ENCODE measurements at regions not wholly inside any gene's neighbourhood (a gene's known extent, or its start where the extent isn't known, plus 50 kb on each side); places are given as distances from the start of the nearest gene placed in this dataset.

- TF ChIP-seq TFAP4 (CRISPR knock-in tag; IDR thresholded peaks at IDR 0.05; ENCODE audit: borderline replicate concordance) (no peak), ZNF274 (IDR thresholded peaks at IDR 0.05; ENCODE audit: borderline replicate concordance, low read depth, low read length) (no peak), HMGN3 (IDR thresholded peaks at IDR 0.05; ENCODE audit: borderline replicate concordance, extremely low read depth, insufficient read length, low read depth, low read length) (no peak), PHF20 (IDR thresholded peaks at IDR 0.05; ENCODE audit: partially characterized antibody) (no peak), MYC (IDR thresholded peaks at IDR 0.05; ENCODE audit: low read depth, low read length) (no peak), MYC (CRISPR knock-in tag; IDR thresholded peaks at IDR 0.05; ENCODE audit: borderline replicate concordance, low read depth) (no peak), THRA (IDR thresholded peaks at IDR 0.05) (no peak)
Measured at GRCh38 chr11:15535414-15535813, 420.7 kb downstream of the INSC start (continued).

GRCh38 chr11:15536438-15536837 lies 421.7 kb downstream of the INSC start:
- H2AFZ ChIP-seq (ENCODE audit: low read depth, low read length): no peak overlapping the region
- no peak overlapping the region for H3K9ac ChIP-seq (ENCODE audit: insufficient read depth in 1 of 2, low read depth in 2 of 2, low read length in 2 of 2)
- CTCF ChIA-PET (ENCODE audit: low intra/inter-chr PET ratio): no interaction called here
- no peak overlapping the region for H3K27ac ChIP-seq (ENCODE audit: extremely low read depth, low read depth, low read length)
- peaks cover 0 to 4% of the 10 kb centered on the region in 2 experiments; a peak in 1 of 5 replicates for H3K27me3 ChIP-seq (ENCODE audit: control insufficient read depth in 2 of 2, insufficient read depth in 2 of 2, low read length in 2 of 2)
- FAIRE-seq: no peak
- no peaks in the 10 kb centered on the region for H3K9me1 ChIP-seq (ENCODE audit: control insufficient read depth, insufficient read depth, low read length)
- TF ChIP-seq EWSR1 (IDR thresholded peaks at IDR 0.05; ENCODE audit: borderline replicate concordance, low read depth, partially characterized antibody): no peak
- no peak for TF ChIP-seq PML (IDR thresholded peaks at IDR 0.05; ENCODE audit: low read length)
- TF ChIP-seq ZBTB8A (IDR thresholded peaks at IDR 0.05; ENCODE audit: partially characterized antibody): no peak
- no peak for TF ChIP-seq RNF2 (IDR thresholded peaks at IDR 0.05)
- no peak for TF ChIP-seq SMARCE1 (IDR thresholded peaks at IDR 0.05)
- TF ChIP-seq ETV1 (tag; conservative IDR thresholded peaks at IDR 0.05; ENCODE audit: low read depth): no peak
- TF ChIP-seq YBX1 (IDR thresholded peaks at IDR 0.05): no peak
- no peak for TF ChIP-seq TEAD1 (CRISPR knock-in tag; IDR thresholded peaks at IDR 0.05)
- no peaks in the 10 kb centered on the region for H3K4me1 ChIP-seq (replicated peaks in 1 of 2; ENCODE audit: control insufficient read depth in 2 of 2, insufficient read depth in 2 of 2, low read length in 2 of 2)
- no peak for DNase-seq (ENCODE audit: extremely low read depth in 1 of 4, low spot score in 3 of 4)
- no peaks in the 10 kb centered on the region for H3K9me3 ChIP-seq (replicated peaks; ENCODE audit: control insufficient read depth, insufficient read depth, low read depth, low read length)
- no peaks in the 10 kb centered on the region for H4K20me1 ChIP-seq (replicated peaks; ENCODE audit: control insufficient read depth, insufficient read depth, low read length)
- H3K4me2 ChIP-seq (ENCODE audit: insufficient read depth, low read length): no peak overlapping the region
- 0% methylated on average over 2 of the region's 2 CpGs for WGBS (ENCODE audit: insufficient coverage, low coverage, missing lambda C conversion rate)
- no peaks in the 10 kb centered on the region for H3K36me3 ChIP-seq (ENCODE audit: control insufficient read depth, insufficient read depth, low read length)
- in situ Hi-C loops (cut with MboI) (no loop called here), intact Hi-C loops (cut with micrococcal nuclease) (no loop called here)
- no TSS peak for BruUV-seq (replicated peaks)
- no peak overlapping the region for H3K4me3 ChIP-seq
- ATAC-seq: no peak
- H3K79me2 ChIP-seq (ENCODE audit: control insufficient read depth, insufficient read depth, low read length): no peaks in the 10 kb centered on the region
- POLR2A ChIA-PET: no interaction called here
